Mucosa of gallbladder (tissue), 1 donor: ENCODE measurements at regions not wholly inside any gene's neighbourhood (a gene's known extent, or its start where the extent isn't known, plus 50 kb on each side); places are given as distances from the start of the nearest gene placed in this dataset.

ENCODE experiments used
- DNase-seq: peaks from one replicate; pipeline ENCODE4 v3.0.0-alpha.2; 2020; ENCODE audit warnings: low spot score
- donor health status: DM: no; HTN: no; CAD: no.

- no peak for DNase-seq
These were observed 168.7 kb upstream of the PPP1R2C start for GRCh38 chrX:42946544-42947194.

GRCh38 chrX:42948723-42949657, 171.0 kb upstream of the PPP1R2C start:
- DNase-seq, result no peak

GRCh38 chrX:42951747-42952146, 173.8 kb upstream of the PPP1R2C start:
- DNase-seq, result no peak

DNA sequence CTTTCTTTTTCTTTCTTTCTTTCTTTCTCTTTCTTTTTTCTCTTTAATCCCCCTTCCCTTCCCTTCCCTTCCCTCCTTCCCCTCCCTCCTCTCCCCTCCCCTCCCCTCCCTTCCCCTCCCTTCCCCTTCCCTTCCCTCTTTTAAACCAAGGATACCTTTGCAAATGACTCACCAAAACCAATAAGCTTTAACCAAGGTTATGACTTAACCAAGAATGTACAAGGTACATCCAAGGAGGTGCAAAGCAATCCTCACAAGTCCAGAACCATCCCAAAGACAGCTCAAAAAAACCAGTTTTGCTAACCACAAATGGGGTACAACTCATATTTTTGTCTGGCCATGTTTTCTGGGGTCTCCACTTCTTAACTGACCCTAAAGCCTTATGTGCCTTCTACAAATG, 174.7 kb upstream of the PPP1R2C start:
- no peak for DNase-seq

- DNase-seq, result no peak
These were observed 176.9 kb upstream of the PPP1R2C start for GRCh38 chrX:42954880-42955279.

GRCh38 chrX:42955349-42955748, 177.4 kb upstream of the PPP1R2C start:
- no peak for DNase-seq

DNA sequence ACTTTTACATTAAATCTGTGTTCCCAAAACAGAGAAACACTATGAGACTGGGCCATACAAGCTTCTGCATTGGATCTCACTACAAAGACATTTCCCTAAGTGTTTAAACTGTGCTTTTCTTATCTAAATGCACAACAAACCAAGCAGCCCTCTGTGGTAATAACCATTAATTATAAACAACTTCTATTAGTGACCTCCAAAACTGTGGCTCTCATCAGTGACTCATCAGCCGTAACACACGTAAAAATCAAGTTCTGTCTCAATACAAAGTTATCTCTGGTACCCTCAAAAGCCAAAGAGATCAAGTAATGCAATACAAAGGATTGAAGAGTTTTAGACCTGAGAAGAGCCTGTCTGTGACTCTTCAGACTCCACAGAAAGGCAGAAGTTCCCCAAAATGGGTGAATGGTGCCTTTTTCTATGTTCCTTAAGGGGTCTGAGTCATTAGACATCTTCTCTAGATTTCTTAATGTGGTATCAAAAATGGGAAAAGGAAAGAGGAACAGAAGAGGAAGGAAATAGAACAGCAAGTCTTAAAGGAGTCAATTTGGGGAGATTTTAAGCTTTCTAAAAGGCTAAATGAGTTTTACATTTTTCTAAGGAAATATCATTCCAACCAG, 189.8 kb upstream of the PPP1R2C start:
- DNase-seq, result no peak

GRCh38 chrX:42973321-42973720, 195.4 kb upstream of the PPP1R2C start:
- DNase-seq, result no peak

DNA sequence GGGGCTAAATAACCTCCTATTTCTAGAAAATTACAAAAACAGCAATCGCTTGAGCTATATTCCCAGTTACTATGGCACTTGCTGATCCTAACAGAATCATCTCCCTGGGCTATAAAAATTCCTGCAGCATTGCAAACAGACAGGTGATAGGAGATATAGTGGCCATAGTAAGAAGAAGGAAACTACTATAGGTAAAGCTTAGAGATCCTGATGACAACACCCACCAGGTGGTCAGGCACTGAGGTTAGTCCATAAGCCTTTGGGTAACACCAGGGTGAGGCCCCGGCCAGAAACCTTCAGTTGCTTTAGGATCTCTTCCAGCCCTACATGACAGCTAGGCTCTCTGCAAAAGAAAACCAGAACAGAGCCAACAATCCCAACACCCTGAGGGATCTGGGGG, 197.9 kb upstream of the PPP1R2C start:
- DNase-seq, result no peak

DNA sequence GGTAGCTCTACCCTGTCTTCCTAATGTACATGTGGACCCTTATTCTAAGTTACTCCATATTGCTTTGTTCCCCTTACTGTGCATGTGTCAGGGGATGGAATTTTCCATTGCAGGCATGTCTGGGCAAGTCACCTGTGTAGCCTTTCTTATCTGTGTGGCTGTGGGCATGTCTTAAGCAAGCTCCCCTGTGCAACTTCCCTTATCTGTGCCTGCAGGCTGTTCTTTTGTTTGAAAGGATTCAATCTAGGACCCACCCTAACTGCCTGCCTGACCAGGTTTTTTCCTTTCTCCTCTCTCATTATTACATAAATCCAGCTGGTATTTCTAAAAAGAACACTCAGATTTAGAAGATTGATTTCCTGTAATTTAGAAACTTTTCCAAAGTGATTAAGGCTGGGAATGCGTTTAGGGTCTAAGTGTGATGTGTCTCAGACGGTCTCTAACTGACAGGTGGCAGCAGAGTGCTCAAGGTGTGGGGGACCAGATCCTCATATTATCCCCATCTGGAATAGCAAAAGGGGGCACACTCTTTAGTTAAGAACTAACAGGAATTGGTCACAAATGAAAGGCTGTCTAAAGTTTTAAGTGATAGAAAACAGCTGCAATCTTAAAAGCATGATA, 198.9 kb upstream of the PPP1R2C start:
- DNase-seq, result peak; percentile 13

GRCh38 chrX:42978655-42979379, 200.9 kb upstream of the PPP1R2C start:
- no peak for DNase-seq

DNA sequence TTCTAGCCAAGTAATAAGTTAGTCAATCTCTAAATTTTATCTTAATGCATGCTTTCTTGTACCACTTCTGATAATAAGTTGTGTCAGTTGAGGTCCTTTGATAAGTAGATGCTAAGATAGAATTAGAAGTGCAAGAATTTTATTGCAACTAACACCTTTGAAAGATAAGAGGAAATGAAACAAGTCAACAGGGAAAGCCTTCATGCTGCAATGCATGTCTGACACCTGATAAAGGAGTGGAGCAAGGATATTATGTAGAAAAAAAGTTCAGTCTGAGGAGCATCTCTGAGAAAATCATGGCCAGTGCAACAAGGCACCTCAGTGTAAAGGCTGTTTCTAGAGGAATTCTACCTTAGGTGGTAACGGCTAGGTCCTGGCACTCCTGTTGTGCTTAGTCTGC, 210.7 kb upstream of the PPP1R2C start:
- no peak for DNase-seq

DNA sequence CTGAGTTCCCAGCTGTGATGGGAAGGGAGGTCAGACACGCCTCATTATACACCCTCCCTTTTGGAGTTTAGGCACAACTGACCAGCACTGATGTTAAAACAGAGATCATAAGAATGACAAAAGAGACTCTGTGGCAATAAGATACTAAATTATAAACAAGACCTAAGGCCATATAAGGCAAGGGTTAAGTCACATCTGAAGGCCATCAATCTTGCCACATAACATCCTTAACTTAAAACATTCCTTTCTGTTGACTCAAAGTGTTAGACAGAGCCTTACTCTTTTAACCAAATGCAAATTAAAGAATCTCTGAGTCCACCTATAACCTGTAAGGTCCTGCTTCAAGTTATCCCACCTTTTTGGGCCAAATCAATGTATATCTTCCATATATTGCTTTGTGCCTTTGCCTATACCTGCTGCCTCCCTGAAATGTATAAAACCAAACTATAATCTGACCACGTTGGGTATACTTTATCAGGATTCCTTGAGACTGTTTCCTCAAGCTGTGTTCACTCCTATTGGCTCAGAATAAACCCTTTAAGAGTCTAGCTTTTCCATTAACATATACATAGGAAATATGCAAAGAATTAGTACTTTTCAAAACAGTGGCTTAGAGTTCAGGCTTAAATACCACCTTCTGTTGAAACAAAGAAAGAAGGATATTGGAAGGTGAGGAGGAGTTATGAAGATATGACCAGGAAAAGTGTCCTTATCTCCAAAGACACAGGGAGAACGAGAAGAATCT, 214.4 kb upstream of the PPP1R2C start:
- no peak for DNase-seq

- no peak for DNase-seq
These were observed 218.9 kb upstream of the PPP1R2C start for GRCh38 chrX:42996861-42997260.

GRCh38 chrX:43000121-43000520, 222.2 kb upstream of the PPP1R2C start:
- DNase-seq, result no peak

DNA sequence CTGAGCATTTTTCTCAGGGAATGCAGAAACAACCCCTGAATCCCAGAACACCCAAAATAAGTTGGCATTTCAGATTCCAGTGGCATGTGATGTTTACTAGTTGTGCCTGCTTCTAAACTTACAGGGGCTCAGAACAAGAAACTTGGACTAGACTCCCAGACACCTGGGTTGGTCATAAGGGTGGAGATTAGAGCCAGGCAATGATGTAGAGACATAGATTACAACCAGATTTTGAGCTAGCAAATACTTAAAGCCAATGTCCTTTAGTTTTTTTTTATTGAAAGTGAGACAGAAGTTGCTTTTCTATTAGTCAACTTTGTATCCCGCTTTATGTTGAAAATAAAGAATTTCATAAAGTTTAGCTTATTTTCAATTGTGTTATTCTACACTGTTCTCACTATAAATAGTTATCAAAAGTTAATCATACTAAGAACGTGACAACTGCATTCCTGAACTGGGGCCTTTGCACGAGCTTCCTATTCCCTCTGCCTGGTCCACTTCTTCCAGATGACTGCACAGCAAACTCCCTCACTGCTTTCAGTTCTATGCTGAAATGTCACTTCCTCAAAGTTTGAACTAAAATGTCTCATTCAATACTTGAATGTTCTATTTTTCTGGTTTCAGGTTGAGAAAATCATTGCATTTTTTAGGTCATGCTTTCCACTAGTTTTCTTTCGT, 224.7 kb upstream of the PPP1R2C start:
- no peak for DNase-seq

GRCh38 chrX:43003204-43003565, 225.2 kb upstream of the PPP1R2C start:
- DNase-seq, result no peak

- no peak for DNase-seq
These were observed 226.0 kb upstream of the PPP1R2C start for GRCh38 chrX:43003939-43004338.

GRCh38 chrX:43005561-43005960, 227.6 kb upstream of the PPP1R2C start:
- no peak for DNase-seq

DNA sequence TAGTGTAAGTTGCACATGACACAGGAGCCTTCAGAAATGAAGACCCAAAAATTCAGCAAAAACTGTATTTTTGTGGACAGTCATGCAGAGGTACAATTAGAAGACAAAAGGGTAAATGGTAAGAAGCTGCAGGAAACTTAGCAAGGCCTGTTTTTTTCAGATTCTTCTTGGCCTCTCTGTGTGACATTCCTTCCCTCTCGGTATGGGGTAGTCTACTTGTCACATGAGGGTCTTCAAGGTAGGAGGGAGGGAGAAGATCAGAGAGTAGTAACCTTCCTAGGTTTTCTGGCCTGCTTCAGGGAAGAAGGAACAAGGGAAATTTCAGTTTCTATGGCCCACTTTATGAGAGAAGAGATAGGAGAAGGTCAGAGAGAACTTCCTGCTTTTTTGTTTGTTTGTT, 230.4 kb upstream of the PPP1R2C start:
- DNase-seq, result no peak
